IMR-90 (cell line): ENCODE measurements at regions not wholly inside any gene's neighbourhood (a gene's known extent, or its start where the extent isn't known, plus 50 kb on each side); places are given as distances from the start of the nearest gene placed in this dataset.

Source experiments
- ATAC-seq: fragments of 200-7000 bp; cut with Tn5 transposase; 2 replicates; pipeline ENCODE4 v1.9.1; 2020; ENCODE audit warnings: low read depth, mild to moderate bottlenecking, moderate library complexity
- BruUV-seq: library from RNA; stranded (reverse); fragments of 400-500 nt; replicated peaks from 2 replicates; lab custom pipeline; 2021; lab: Mats Ljungman, UMichigan
- CTCF ChIA-PET: fragments of 300-600 bp; formaldehyde crosslinking; extraction: SDS; loops from one replicate; lab custom pipeline; 2021; ENCODE audit warnings: antibody characterized with exemption; lab: Yijun Ruan, JAX
- POLR2A ChIA-PET: fragments of 300-600 bp; sonication (Branson Sonifier 250); formaldehyde crosslinking; loops from one replicate; lab custom pipeline; 2022; ENCODE audit warnings: antibody characterized with exemption; ENCODE audit not compliant: unreplicated experiment; lab: Charles Lee
- DNase-seq: peaks from one replicate; pipeline ENCODE4 v3.0.0; 2013
- H2AFZ ChIP-seq: replicated peaks from 2 replicates; pipeline ENCODE3; 2013; ENCODE audit warnings: low read length, mild to moderate bottlenecking; ENCODE audit not compliant: poor library complexity
- H2AK5ac ChIP-seq: 2 replicates; pipeline ENCODE4 v1.6.1; 2013; ENCODE audit warnings: low read depth, low read length, inconsistent platforms
- H2AK9ac ChIP-seq: replicated peaks from 2 replicates; pipeline ENCODE3; 2013; ENCODE audit warnings: mild to moderate bottlenecking, low read depth, low read length, moderate library complexity; ENCODE audit not compliant: poor library complexity
- H2BK120ac ChIP-seq: 2 replicates; pipeline ENCODE4 v1.6.1; 2013; ENCODE audit warnings: low read depth, low read length, inconsistent platforms
- H2BK15ac ChIP-seq: 3 replicates; pipeline ENCODE4 v1.6.1; 2013; ENCODE audit warnings: low read depth, low read length, inconsistent platforms
- H2BK20ac ChIP-seq: 2 replicates; pipeline ENCODE4 v1.6.1; 2013; ENCODE audit warnings: low read depth, mild to moderate bottlenecking, inconsistent platforms, low read length, moderate library complexity
- H2BK5ac ChIP-seq: 2 replicates; pipeline ENCODE4 v1.6.1; 2013; ENCODE audit warnings: mild to moderate bottlenecking, low read depth, low read length, inconsistent platforms; ENCODE audit not compliant: poor library complexity, severe bottlenecking
- H3K14ac ChIP-seq: replicated peaks from 2 replicates; pipeline ENCODE4 v1.6.1; 2013; ENCODE audit warnings: low read depth, low read length, inconsistent platforms
- H3K18ac ChIP-seq: 2 replicates; pipeline ENCODE4 v1.6.1; 2013; ENCODE audit warnings: low read depth, low read length, control low read depth
- H3K23ac ChIP-seq: 2 replicates; pipeline ENCODE4 v1.6.1; 2013; ENCODE audit warnings: low read depth, low read length, inconsistent platforms
- H3K27ac ChIP-seq: 2 replicates; pipeline ENCODE4 v1.5.1; 2013; ENCODE audit warnings: mild to moderate bottlenecking, control low read depth, low read length; ENCODE audit not compliant: insufficient read depth
- H3K27me3 ChIP-seq: 2 replicates; pipeline ENCODE4 v1.6.1; 2013; ENCODE audit warnings: low read length; ENCODE audit not compliant: control insufficient read depth, insufficient read depth
- H3K36me3 ChIP-seq: 2 replicates; pipeline ENCODE4 v1.6.1; 2013; ENCODE audit warnings: low read length, mixed read lengths; ENCODE audit not compliant: control insufficient read depth, insufficient read depth
- H3K4ac ChIP-seq: 2 replicates; pipeline ENCODE4 v1.6.1; 2013; ENCODE audit warnings: low read depth, low read length, inconsistent platforms
- H3K4me1 ChIP-seq: 2 replicates; pipeline ENCODE4 v1.6.1; 2013; ENCODE audit warnings: low read length, mixed read lengths; ENCODE audit not compliant: control insufficient read depth, insufficient read depth
- H3K4me2 ChIP-seq: 2 replicates; pipeline ENCODE4 v1.6.1; 2013; ENCODE audit warnings: low read depth, mild to moderate bottlenecking, control low read depth, low read length, moderate library complexity
- H3K4me3 ChIP-seq: 2 replicates; pipeline ENCODE4 v1.5.1; 2013; ENCODE audit warnings: low read depth, mild to moderate bottlenecking, control low read depth, low read length, moderate library complexity; ENCODE audit not compliant: insufficient read depth
- H3K56ac ChIP-seq: 2 replicates; pipeline ENCODE4 v1.6.1; 2013; ENCODE audit warnings: low read length, inconsistent platforms; ENCODE audit not compliant: insufficient read depth; ENCODE audit errors: extremely low read depth
- H3K79me1 ChIP-seq, 2 experiments: 2 replicates each; pipeline ENCODE4 v1.6.1; 2013; ENCODE audit warnings: low read length in 2 of 2, inconsistent platforms in 1 of 2, low read depth in 1 of 2
- H3K9ac ChIP-seq: 2 replicates; pipeline ENCODE4 v1.6.1; 2013; ENCODE audit warnings: low read depth, low read length, control low read depth
- H3K9me1 ChIP-seq: 2 replicates; pipeline ENCODE4 v1.6.1; 2013; ENCODE audit warnings: low read length, inconsistent platforms; ENCODE audit not compliant: insufficient read depth
- H3K9me3 ChIP-seq: 2 replicates; pipeline ENCODE4 v1.6.1; 2013; ENCODE audit warnings: low read length; ENCODE audit not compliant: control insufficient read depth, insufficient read depth
- H4K20me1 ChIP-seq: 2 replicates; pipeline ENCODE4 v1.6.1; 2013; ENCODE audit warnings: low read length, inconsistent platforms; ENCODE audit not compliant: insufficient read depth
- H4K5ac ChIP-seq: 2 replicates; pipeline ENCODE4 v1.6.1; 2013; ENCODE audit warnings: mild to moderate bottlenecking, low read depth, low read length, control low read depth
- H4K8ac ChIP-seq, 2 experiments: 2 replicates each; pipeline ENCODE4 v1.6.1; 2013; ENCODE audit warnings: low read depth in 2 of 2, low read length in 2 of 2, control low read depth in 1 of 2, inconsistent platforms in 1 of 2
- H4K91ac ChIP-seq: 2 replicates; pipeline ENCODE4 v1.6.1; 2013; ENCODE audit warnings: low read depth, low read length, inconsistent platforms; ENCODE audit not compliant: insufficient read depth
- CEBPB ChIP-seq: IDR thresholded peaks from 2 replicates; pipeline ENCODE4 v1.6.1; 2012; ENCODE audit warnings: low read depth, low read length, improper control_type of control experiment
- CHD1 ChIP-seq: IDR thresholded peaks from 2 replicates; pipeline ENCODE4 v1.6.1; 2012; ENCODE audit warnings: low read depth, low read length, improper control_type of control experiment
- CTCF ChIP-seq: conservative IDR thresholded peaks from 2 replicates; pipeline ENCODE4 v1.5.1; 2012; ENCODE audit warnings: mild to moderate bottlenecking, low read depth, low read length, improper control_type of control experiment
- FOS ChIP-seq: fragments of 150-350 bp; IDR thresholded peaks from 2 replicates; pipeline ENCODE4 v1.6.1; 2016; ENCODE audit warnings: low read depth, low read length
- MAFK ChIP-seq: IDR thresholded peaks from 2 replicates; pipeline ENCODE4 v1.6.1; 2012; ENCODE audit warnings: low read depth, low read length, improper control_type of control experiment
- MAZ ChIP-seq: IDR thresholded peaks from 2 replicates; pipeline ENCODE4 v1.6.1; 2012; ENCODE audit warnings: low read depth, mild to moderate bottlenecking, low read length, improper control_type of control experiment, moderate library complexity, borderline replicate concordance
- MXI1 ChIP-seq: IDR thresholded peaks from 2 replicates; pipeline ENCODE4 v1.6.1; 2012; ENCODE audit warnings: low read depth, mild to moderate bottlenecking, low read length, moderate library complexity, borderline replicate concordance
- NFE2L2 ChIP-seq: fragments of 150-350 bp; IDR thresholded peaks from 2 replicates; pipeline ENCODE4 v1.6.1; 2016; ENCODE audit warnings: low read depth, mild to moderate bottlenecking, low read length
- POLR2A ChIP-seq: IDR thresholded peaks from 2 replicates; pipeline ENCODE4 v1.6.1; 2012; ENCODE audit warnings: mild to moderate bottlenecking, low read depth, low read length
- RAD21 ChIP-seq: IDR thresholded peaks from 2 replicates; pipeline ENCODE4 v1.6.1; 2012; ENCODE audit warnings: low read length, improper control_type of control experiment
- RCOR1 ChIP-seq: IDR thresholded peaks from 2 replicates; pipeline ENCODE4 v1.6.1; 2012; ENCODE audit warnings: mild to moderate bottlenecking, low read length, improper control_type of control experiment; ENCODE audit not compliant: insufficient replicate concordance
- SMC3 ChIP-seq: fragments of 150-350 bp; IDR thresholded peaks from 2 replicates; pipeline ENCODE4 v1.6.1; 2016; ENCODE audit warnings: low read depth, mild to moderate bottlenecking, antibody characterized with exemption, low read length, moderate library complexity
- WGBS, 2 experiments: methylation state at CpG; one replicate each; pipeline versions ENCODE4 v1.1.5 to v1.1.7; 2013; ENCODE audit warnings: missing lambda C conversion rate in 2 of 2; ENCODE audit not compliant: insufficient read length in 1 of 2; ENCODE audit errors: extremely low coverage in 2 of 2; 5-methylcytosine and 5-hydroxymethylcytosine counted together
- dilution Hi-C: fragments of 300-500 bp; cut with HindIII; formaldehyde crosslinking; loops from one replicate; pipeline ENCODE4 v1.14.3; 2018; ENCODE audit warnings: low sequenced_read_pairs; ENCODE audit not compliant: unreplicated experiment
- in situ Hi-C: fragments of 300-500 bp; cut with MboI; formaldehyde crosslinking; loops from 3 replicates; pipeline ENCODE4 v1.14.3; 2019; ENCODE audit warnings: low sequenced_read_pairs, inconsistent platforms, mixed read lengths
- intact Hi-C: fragments of 100-400 bp; cut with micrococcal nuclease; formaldehyde crosslinking; loops from 2 replicates; pipeline ENCODE4 v1.10.0; 2022
- TF ChIP-seq, protein P1 (sequence below): fragments of 150-350 bp; IDR thresholded peaks from 2 replicates; pipeline ENCODE4 v1.6.1; 2016; ENCODE audit warnings: low read depth, mild to moderate bottlenecking, low read length, moderate library complexity, borderline replicate concordance
- TF ChIP-seq, protein P2 (sequence below): fragments of 150-350 bp; IDR thresholded peaks from 2 replicates; pipeline ENCODE4 v1.6.1; 2017; ENCODE audit warnings: mild to moderate bottlenecking, antibody characterized with exemption, low read length, low read depth

DNA sequence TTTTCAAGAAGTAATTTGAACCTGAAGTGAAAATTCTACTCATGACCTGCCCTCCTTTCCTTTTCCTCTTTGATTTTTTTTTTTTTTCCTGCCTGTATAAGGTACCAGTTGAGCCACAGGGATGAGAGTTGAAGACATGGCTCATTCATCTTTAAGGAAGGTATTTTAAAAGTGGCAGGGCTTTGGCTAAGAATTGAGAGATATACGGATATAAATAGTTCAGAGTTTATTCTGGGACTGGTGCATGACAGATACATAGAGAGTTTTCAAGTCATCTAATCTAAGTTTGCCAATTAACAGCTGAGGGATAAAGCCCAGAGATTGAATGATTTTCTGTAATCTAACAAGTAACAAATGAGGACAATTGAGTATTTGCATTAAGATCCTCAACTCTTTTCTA, 69.8 kb downstream of the BTBD3 start:
- Histone ChIP-seq H2AK9ac (no peak overlapping the region), H3K79me1 (no peaks in the 10 kb centered on the region), H2BK5ac (no peak overlapping the region), H4K20me1 (no peaks in the 10 kb centered on the region), H3K27ac (no peak overlapping the region), H2BK120ac (no peak overlapping the region), H3K14ac (no peak overlapping the region), H2AFZ (no peak overlapping the region), H3K18ac (no peak overlapping the region), H3K56ac (no peak overlapping the region), H3K9me3 (no peaks in the 10 kb centered on the region), H3K23ac (no peak overlapping the region), H3K4me2 (no peak overlapping the region), H3K27me3 (peaks cover 4% of the 10 kb centered on the region; the same call in 1 of the 2 replicates), H3K9ac (no peak overlapping the region), H2BK20ac (no peak overlapping the region), H3K9me1 (no peaks in the 10 kb centered on the region), H3K4me3 (no peak overlapping the region), H3K36me3 (no peaks in the 10 kb centered on the region), H4K91ac (no peak overlapping the region), H4K5ac (no peak overlapping the region), H4K8ac (no peak overlapping the region), H2BK15ac (no peak overlapping the region), H3K4ac (no peak overlapping the region), H2AK5ac (no peak overlapping the region), H3K4me1 (no peaks in the 10 kb centered on the region)
- in situ Hi-C loops (no loop called here), intact Hi-C loops (no loop called here), dilution Hi-C loops (no loop called here)
- no peak for ATAC-seq
- TF ChIP-seq RCOR1 (no peak), CTCF (no peak), CHD1 (no peak), NFE2L2 (no peak), RAD21 (no peak), POLR2A (no peak), SMC3 (no peak), CEBPB (no peak), MAZ (no peak), MXI1 (no peak), MAFK (no peak), FOS (no peak)
- TF ChIP-seq, protein P1, sequence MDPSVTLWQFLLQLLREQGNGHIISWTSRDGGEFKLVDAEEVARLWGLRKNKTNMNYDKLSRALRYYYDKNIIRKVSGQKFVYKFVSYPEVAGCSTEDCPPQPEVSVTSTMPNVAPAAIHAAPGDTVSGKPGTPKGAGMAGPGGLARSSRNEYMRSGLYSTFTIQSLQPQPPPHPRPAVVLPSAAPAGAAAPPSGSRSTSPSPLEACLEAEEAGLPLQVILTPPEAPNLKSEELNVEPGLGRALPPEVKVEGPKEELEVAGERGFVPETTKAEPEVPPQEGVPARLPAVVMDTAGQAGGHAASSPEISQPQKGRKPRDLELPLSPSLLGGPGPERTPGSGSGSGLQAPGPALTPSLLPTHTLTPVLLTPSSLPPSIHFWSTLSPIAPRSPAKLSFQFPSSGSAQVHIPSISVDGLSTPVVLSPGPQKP: no peak
- TF ChIP-seq, protein P2, sequence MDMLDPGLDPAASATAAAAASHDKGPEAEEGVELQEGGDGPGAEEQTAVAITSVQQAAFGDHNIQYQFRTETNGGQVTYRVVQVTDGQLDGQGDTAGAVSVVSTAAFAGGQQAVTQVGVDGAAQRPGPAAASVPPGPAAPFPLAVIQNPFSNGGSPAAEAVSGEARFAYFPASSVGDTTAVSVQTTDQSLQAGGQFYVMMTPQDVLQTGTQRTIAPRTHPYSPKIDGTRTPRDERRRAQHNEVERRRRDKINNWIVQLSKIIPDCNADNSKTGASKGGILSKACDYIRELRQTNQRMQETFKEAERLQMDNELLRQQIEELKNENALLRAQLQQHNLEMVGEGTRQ: no peak
- no TSS peak for BruUV-seq
- ChIA-PET POLR2A (no interaction called here), CTCF (no interaction called here)
- WGBS, 2 experiments: no CpG with 5 or more reads among the region's 1 CpG
- no peak for DNase-seq
